Cardiac muscle cell (in vitro differentiated cells and primary cell): ENCODE measurements at regions not wholly inside any gene's neighbourhood (a gene's known extent, or its start where the extent isn't known, plus 50 kb on each side); places are given as distances from the start of the nearest gene placed in this dataset.
"Not testable (repeated sequence)": the region's sequence is repeated elsewhere in the genome, so short reads cannot be mapped to it uniquely, and the experiment has no call there.

Experiments used
- DNase-seq, 2 donors: peaks; one replicate each; pipeline versions ENCODE4 v3.0.0 to v3.0.0-alpha.2; 2010 to 2017; ENCODE audit warnings: low read depth in 1 of 2, low spot score in 1 of 2
- H3K27ac ChIP-seq: fragments of 200-600 bp; sonication (generic); 2 replicates; pipeline ENCODE4 v1.5.1; 2016
- H3K27me3 ChIP-seq: fragments of 200-600 bp; sonication (generic); 2 replicates; pipeline ENCODE4 v1.6.0; 2016; ENCODE audit warnings: control low read depth
- H3K36me3 ChIP-seq: fragments of 200-600 bp; sonication (generic); 2 replicates; pipeline ENCODE4 v1.5.1; 2016; ENCODE audit warnings: control low read depth
- H3K4me1 ChIP-seq: fragments of 200-600 bp; sonication (generic); 2 replicates; pipeline ENCODE4 v1.8.1; 2017; ENCODE audit warnings: low read depth, mild to moderate bottlenecking, mixed run types
- H3K4me3 ChIP-seq: fragments of 200-600 bp; sonication (generic); 2 replicates; pipeline ENCODE4 v1.5.1; 2016; ENCODE audit warnings: mild to moderate bottlenecking
- H3K9me3 ChIP-seq: fragments of 200-600 bp; sonication (generic); 2 replicates; pipeline ENCODE4 v1.5.1; 2017; ENCODE audit warnings: low read depth, mild to moderate bottlenecking, control low read depth
- TF ChIP-seq, protein P1 (sequence below): IDR thresholded peaks from 2 replicates; pipeline ENCODE4 v1.5.1; 2012; ENCODE audit warnings: low read depth, mild to moderate bottlenecking, low read length

DNA sequence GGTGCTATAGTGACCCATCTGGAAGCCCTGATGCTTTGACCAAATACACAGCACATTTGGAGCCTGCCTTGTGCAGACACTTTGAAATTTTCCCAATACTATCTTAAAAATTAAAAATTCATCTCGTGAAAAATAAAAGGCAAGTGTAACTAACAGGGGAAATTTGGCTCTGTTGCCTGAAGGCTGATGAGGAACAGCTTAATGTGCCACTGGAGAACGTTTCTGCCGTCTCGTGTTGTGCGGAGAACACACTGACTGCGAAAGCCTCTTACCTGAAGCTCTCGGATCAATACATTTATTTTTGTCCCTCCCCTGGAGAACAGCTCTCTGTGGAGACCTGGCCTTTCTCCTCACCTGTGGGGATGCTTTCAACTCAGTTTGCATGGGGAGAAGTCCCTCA, 77.2 kb upstream of the CHST15 start:
- Histone ChIP-seq H3K27me3 (no peaks in the 10 kb centered on the region), H3K36me3 (no peaks in the 10 kb centered on the region), H3K27ac (no peak overlapping the region), H3K4me1 (no peaks in the 10 kb centered on the region), H3K4me3 (no peak overlapping the region), H3K9me3 (no peaks in the 10 kb centered on the region)
- TF ChIP-seq, protein P1, sequence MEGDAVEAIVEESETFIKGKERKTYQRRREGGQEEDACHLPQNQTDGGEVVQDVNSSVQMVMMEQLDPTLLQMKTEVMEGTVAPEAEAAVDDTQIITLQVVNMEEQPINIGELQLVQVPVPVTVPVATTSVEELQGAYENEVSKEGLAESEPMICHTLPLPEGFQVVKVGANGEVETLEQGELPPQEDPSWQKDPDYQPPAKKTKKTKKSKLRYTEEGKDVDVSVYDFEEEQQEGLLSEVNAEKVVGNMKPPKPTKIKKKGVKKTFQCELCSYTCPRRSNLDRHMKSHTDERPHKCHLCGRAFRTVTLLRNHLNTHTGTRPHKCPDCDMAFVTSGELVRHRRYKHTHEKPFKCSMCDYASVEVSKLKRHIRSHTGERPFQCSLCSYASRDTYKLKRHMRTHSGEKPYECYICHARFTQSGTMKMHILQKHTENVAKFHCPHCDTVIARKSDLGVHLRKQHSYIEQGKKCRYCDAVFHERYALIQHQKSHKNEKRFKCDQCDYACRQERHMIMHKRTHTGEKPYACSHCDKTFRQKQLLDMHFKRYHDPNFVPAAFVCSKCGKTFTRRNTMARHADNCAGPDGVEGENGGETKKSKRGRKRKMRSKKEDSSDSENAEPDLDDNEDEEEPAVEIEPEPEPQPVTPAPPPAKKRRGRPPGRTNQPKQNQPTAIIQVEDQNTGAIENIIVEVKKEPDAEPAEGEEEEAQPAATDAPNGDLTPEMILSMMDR, result no peak
- no peak for DNase-seq

GRCh38 chr10:124168991-124169802, 75.8 kb upstream of the CHST15 start:
- Histone ChIP-seq H3K27ac (no peak overlapping the region), H3K36me3 (no peaks in the 10 kb centered on the region), H3K9me3 (no peaks in the 10 kb centered on the region), H3K4me1 (no peaks in the 10 kb centered on the region), H3K4me3 (no peak overlapping the region), H3K27me3 (no peaks in the 10 kb centered on the region)
- no peak for DNase-seq
- TF ChIP-seq, protein P1, result no peak

DNA sequence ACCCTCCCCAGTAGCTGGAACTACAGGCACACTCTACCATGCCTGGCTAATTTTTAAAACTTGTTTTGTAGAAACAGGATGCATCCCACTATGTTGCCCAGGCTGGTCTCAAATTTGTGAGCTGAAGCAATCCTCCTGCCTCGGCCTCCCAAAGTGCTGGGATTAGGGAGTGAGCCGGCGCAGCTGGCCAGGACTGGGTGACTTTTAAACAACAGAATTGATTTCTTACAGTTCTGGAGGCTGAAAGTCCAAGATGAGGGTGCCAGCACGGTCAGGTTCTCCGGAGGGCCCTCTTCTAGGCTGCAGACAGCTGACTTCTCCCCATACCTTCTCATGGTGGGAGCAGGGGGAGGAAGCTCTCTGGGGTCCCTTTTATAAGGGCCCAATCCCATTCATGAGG, 75.2 kb upstream of the CHST15 start:
- H3K27ac ChIP-seq, result no peak overlapping the region
- TF ChIP-seq, protein P1, result no peak
- H3K4me3 ChIP-seq, result no peak overlapping the region
- DNase-seq, result no peak
- H3K4me1 ChIP-seq, result no peaks in the 10 kb centered on the region
- H3K36me3 ChIP-seq, result no peaks in the 10 kb centered on the region
- H3K9me3 ChIP-seq, result no peaks in the 10 kb centered on the region
- H3K27me3 ChIP-seq, result no peaks in the 10 kb centered on the region

DNA sequence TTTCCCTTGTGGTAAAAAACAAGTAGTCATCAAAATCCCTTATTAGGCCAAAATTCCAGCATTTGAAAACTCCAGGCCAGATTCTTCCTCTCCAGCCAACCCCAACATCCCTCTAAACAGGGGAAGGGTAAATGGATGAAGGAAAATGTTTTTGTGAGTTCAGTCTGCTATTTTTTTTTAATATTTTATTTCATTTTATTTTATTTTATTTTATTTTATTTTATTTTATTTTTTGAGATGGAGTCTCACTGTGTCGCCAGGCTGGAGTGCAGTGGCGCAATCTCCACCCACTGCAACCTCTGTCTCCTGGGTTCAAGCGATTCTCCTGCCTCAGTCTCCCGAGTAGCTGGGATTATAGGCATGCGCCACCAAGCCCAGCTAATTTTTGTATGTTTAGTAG, 74.5 kb upstream of the CHST15 start:
- H3K27ac ChIP-seq, H3K36me3 ChIP-seq, H3K4me1 ChIP-seq, H3K27me3 ChIP-seq, H3K9me3 ChIP-seq, H3K4me3 ChIP-seq, DNase-seq: not testable (repeated sequence)

DNA sequence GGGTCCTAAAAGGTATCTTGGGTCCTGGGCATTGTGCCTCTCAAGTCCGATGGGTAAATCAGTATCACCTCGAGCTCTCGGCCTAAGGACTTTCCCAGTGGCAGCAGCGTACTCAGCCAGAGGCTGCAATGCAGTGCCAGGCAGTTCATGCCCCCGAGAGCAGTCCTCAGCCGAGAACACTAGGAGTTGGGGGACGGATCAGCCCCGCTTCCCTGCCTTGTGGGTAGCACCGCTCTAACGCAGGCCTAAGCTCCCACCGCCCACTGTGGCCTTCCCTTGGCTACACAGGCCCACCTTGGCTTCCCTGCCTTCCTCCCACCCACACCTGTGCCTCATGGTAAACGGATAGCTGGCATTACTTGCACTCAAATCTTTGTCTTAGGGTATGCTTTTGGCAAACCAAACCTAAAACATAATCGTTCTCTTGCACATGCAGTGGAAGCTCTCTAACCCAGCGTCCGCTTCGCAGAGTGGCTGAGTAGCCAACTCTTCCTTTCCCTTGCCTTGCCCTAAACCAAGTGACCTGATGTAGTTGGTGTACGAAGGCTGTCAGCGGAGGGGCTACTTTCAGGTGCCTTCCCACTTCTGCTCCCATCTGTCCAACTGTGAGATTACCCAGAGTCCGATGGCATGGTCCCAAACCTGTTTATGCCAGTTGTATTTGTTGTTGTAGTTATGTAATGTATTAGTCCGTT, 73.2 kb upstream of the CHST15 start:
- no peak for DNase-seq
- H3K36me3 ChIP-seq, result no peaks in the 10 kb centered on the region
- TF ChIP-seq, protein P1, result no peak
- H3K9me3 ChIP-seq, result no peaks in the 10 kb centered on the region
- H3K27me3 ChIP-seq, result no peaks in the 10 kb centered on the region
- no peak overlapping the region for H3K4me3 ChIP-seq
- no peak overlapping the region for H3K27ac ChIP-seq
- H3K4me1 ChIP-seq, result no peaks in the 10 kb centered on the region

DNA sequence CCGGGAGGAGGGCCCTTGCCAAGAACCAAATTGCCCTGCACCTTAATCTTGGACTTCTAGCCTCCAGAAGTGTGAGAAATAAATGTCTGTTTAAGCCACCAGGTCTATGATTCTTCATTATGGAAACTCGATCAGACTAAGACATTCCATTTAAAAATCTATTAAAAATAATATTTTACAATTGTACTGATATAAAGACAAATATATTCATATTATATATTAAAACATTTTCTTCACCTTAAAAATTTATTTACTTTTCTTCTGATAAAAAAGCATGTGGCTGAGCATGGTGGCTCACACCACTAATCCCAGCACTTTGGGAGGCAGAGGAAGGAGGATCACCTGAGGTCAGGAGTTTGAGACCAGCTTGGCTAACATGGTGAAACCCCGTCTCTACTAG, 72.4 kb upstream of the CHST15 start:
- TF ChIP-seq, protein P1, result no peak
- H3K27me3 ChIP-seq, result no peaks in the 10 kb centered on the region

More for the DNA sequence above, 72.4 kb upstream of the CHST15 start:
- Histone ChIP-seq H3K4me3 (no peak overlapping the region), H3K9me3 (no peaks in the 10 kb centered on the region), H3K36me3 (no peaks in the 10 kb centered on the region), H3K4me1 (no peaks in the 10 kb centered on the region), H3K27ac (no peak overlapping the region)
- no peak for DNase-seq
